HepG2 (cell line): ENCODE measurements at regions not wholly inside any gene's neighbourhood (a gene's known extent, or its start where the extent isn't known, plus 50 kb on each side); places are given as distances from the start of the nearest gene placed in this dataset.

ENCODE experiments used
- ATAC-seq: fragments of 200-7000 bp; cut with Tn5 transposase; 3 replicates; pipeline ENCODE4 v1.9.1; 2020; ENCODE audit warnings: mild to moderate bottlenecking, moderate library complexity
- BruUV-seq: library from RNA; stranded (reverse); fragments of 400-500 nt; replicated peaks from 2 replicates; lab custom pipeline; 2021; lab: Mats Ljungman, UMichigan
- CTCF ChIA-PET: fragments of 300-600 bp; formaldehyde crosslinking; extraction: SDS; loops from one replicate; lab custom pipeline; 2021; ENCODE audit warnings: low total read pairs, inconsistent platforms, low intra/inter-chr PET ratio; lab: Yijun Ruan, JAX
- POLR2A ChIA-PET: fragments of 350-600 bp; sonication (Branson Sonifier 250); formaldehyde crosslinking; loops from one replicate; lab custom pipeline; 2020; ENCODE audit warnings: antibody characterized with exemption, inconsistent platforms; lab: Yijun Ruan, JAX
- DNase-seq: peaks from one replicate; pipeline ENCODE4 v3.0.0-alpha.2; 2015; ENCODE audit warnings: low spot score
- FAIRE-seq: peaks from 3 replicates; lab custom pipeline; 2011; peaks lifted over from hg19 to GRCh38; lab: Jason Lieb, UNC
- H2AFZ ChIP-seq: one replicate; pipeline ENCODE4 v1.6.1; 2011; ENCODE audit warnings: low read length, inconsistent platforms
- H3K27ac ChIP-seq: fragments of 300-600 bp; 3 replicates; pipeline ENCODE4 v1.8.0; 2011; ENCODE audit warnings: mixed run types, mild to moderate bottlenecking, mixed read lengths, low read length, inconsistent platforms; ENCODE audit not compliant: insufficient read depth; ENCODE audit errors: extremely low read length
- H3K27me3 ChIP-seq, 2 experiments: fragments of 200-600 bp in 1 of 2; 2 replicates in 1 of 2; 3 replicates in 1 of 2; pipeline versions ENCODE4 v1.6.0 to v1.8.0; 2011; ENCODE audit warnings: low read length in 2 of 2, mild to moderate bottlenecking in 2 of 2, moderate library complexity in 2 of 2, inconsistent platforms in 1 of 2; ENCODE audit not compliant: insufficient read depth in 2 of 2, control insufficient read depth in 1 of 2
- H3K36me3 ChIP-seq, 2 experiments: fragments of 200-600 bp in 1 of 2; replicated peaks in 1 of 2; 2 replicates in 1 of 2; 3 replicates in 1 of 2; pipeline versions ENCODE4 v1.5.1 to v1.8.0; 2011; ENCODE audit warnings: low read length in 2 of 2, inconsistent platforms in 1 of 2; ENCODE audit not compliant: insufficient read depth in 2 of 2, control insufficient read depth in 1 of 2
- H3K4me1 ChIP-seq: 2 replicates; pipeline ENCODE4 v1.5.1; 2012; ENCODE audit warnings: low read length, inconsistent platforms; ENCODE audit not compliant: insufficient read depth
- H3K4me2 ChIP-seq: 2 replicates; pipeline ENCODE4 v1.6.0; 2011; ENCODE audit warnings: low read depth, low read length, inconsistent platforms
- H3K4me3 ChIP-seq, 3 experiments: fragments of 200-600 bp in 1 of 3; sonication (generic), shearing (Covaris generic) in 1 of 3; replicated peaks in 1 of 3; 2 replicates each; pipeline ENCODE4 v1.5.1; 2011 to 2016; ENCODE audit warnings: low read length in 3 of 3, inconsistent platforms in 2 of 3, low read depth in 2 of 3, mild to moderate bottlenecking in 2 of 3, control low read depth in 1 of 3, mixed read lengths in 1 of 3; ENCODE audit not compliant: insufficient read depth in 1 of 3
- H3K79me2 ChIP-seq: one replicate; pipeline ENCODE4 v1.6.1; 2011; ENCODE audit warnings: low read length, inconsistent platforms; ENCODE audit not compliant: insufficient read depth
- H3K9ac ChIP-seq: 2 replicates; pipeline ENCODE4 v1.6.0; 2011; ENCODE audit warnings: mild to moderate bottlenecking, low read depth, low read length, inconsistent platforms; ENCODE audit not compliant: insufficient read depth
- H3K9me3 ChIP-seq: 2 replicates; pipeline ENCODE4 v1.5.1; 2012; ENCODE audit warnings: mild to moderate bottlenecking, low read length
- H4K20me1 ChIP-seq: 2 replicates; pipeline ENCODE4 v1.6.0; 2011; ENCODE audit warnings: inconsistent platforms, mild to moderate bottlenecking, low read length, moderate library complexity; ENCODE audit not compliant: insufficient read depth
- ATF4 ChIP-seq, 2 experiments: fragments of 450-650 bp in 1 of 2; sonication (generic) in 1 of 2; formaldehyde crosslinking; IDR thresholded peaks; 2 replicates each; pipeline versions ENCODE4 v1.5.0 to v1.8.0; 2020 to 2022; ENCODE audit warnings: mild to moderate bottlenecking in 1 of 2, missing genetic modification reagents in 1 of 2
- CREB3 ChIP-seq: sonication (generic); formaldehyde crosslinking; IDR thresholded peaks from 2 replicates; pipeline ENCODE4 v1.5.0; 2020; ENCODE audit warnings: missing genetic modification reagents
- MYC ChIP-seq: sonication (generic); formaldehyde crosslinking; IDR thresholded peaks from 2 replicates; pipeline ENCODE4 v1.9.0; 2021; ENCODE audit warnings: missing genetic modification reagents, borderline replicate concordance
- NONO ChIP-seq, 2 experiments: fragments of 450-650 bp in 1 of 2; sonication (generic) in 1 of 2; formaldehyde crosslinking in 1 of 2; IDR thresholded peaks in 1 of 2; conservative IDR thresholded peaks in 1 of 2; 2 replicates each; pipeline versions ENCODE4 v1.6.1 to v1.8.0; 2017 to 2022; ENCODE audit warnings: mild to moderate bottlenecking in 1 of 2, missing genetic modification reagents in 1 of 2, moderate library complexity in 1 of 2
- ONECUT2 ChIP-seq: sonication (generic); formaldehyde crosslinking; IDR thresholded peaks from 2 replicates; pipeline ENCODE4 v1.4.0; 2020; ENCODE audit warnings: missing genetic modification reagents
- PAX8 ChIP-seq: sonication (generic); formaldehyde crosslinking; IDR thresholded peaks from 2 replicates; pipeline ENCODE4 v1.8.0; 2022; ENCODE audit warnings: mild to moderate bottlenecking, missing genetic modification reagents, borderline replicate concordance
- RAD21 ChIP-seq: fragments of 450-650 bp; formaldehyde crosslinking; IDR thresholded peaks from 2 replicates; pipeline ENCODE4 v1.5.0; 2020; ENCODE audit warnings: mild to moderate bottlenecking
- RXRB ChIP-seq: IDR thresholded peaks from 2 replicates; pipeline ENCODE4 v1.6.1; 2016; ENCODE audit warnings: borderline replicate concordance, missing genetic modification reagents, missing compliant biosample characterization
- TIGD3 ChIP-seq: sonication (generic); formaldehyde crosslinking; IDR thresholded peaks from 2 replicates; pipeline ENCODE4 v1.5.1; 2020; ENCODE audit warnings: mild to moderate bottlenecking, missing genetic modification reagents, borderline replicate concordance
- TMF1 ChIP-seq: sonication (generic); formaldehyde crosslinking; IDR thresholded peaks from 2 replicates; pipeline ENCODE4 v1.8.1; 2022; ENCODE audit warnings: low read depth, missing genetic modification reagents
- ZKSCAN5 ChIP-seq: sonication (generic); formaldehyde crosslinking; IDR thresholded peaks from 2 replicates; pipeline ENCODE4 v1.5.1; 2020; ENCODE audit warnings: mild to moderate bottlenecking, missing genetic modification reagents
- ZNF121 ChIP-seq: sonication (generic); formaldehyde crosslinking; IDR thresholded peaks from 2 replicates; pipeline ENCODE4 v1.5.0; 2020; ENCODE audit warnings: mild to moderate bottlenecking, missing genetic modification reagents
- ZNF180 ChIP-seq: sonication (generic); formaldehyde crosslinking; IDR thresholded peaks from 2 replicates; pipeline ENCODE4 v1.4.0; 2020; ENCODE audit warnings: low read depth, missing genetic modification reagents, borderline replicate concordance
- ZNF282 ChIP-seq: fragments of 450-650 bp; IDR thresholded peaks from 2 replicates; pipeline ENCODE4 v1.6.1; 2018; ENCODE audit not compliant: partially characterized antibody
- ZNF644 ChIP-seq: IDR thresholded peaks from 2 replicates; pipeline ENCODE4 v1.6.1; 2016; ENCODE audit warnings: low read depth
- ZNF761 ChIP-seq: sonication (generic); formaldehyde crosslinking; conservative IDR thresholded peaks from 2 replicates; pipeline ENCODE4 v1.4.0; 2020; ENCODE audit warnings: mild to moderate bottlenecking, missing genetic modification reagents
- ZNF776 ChIP-seq: sonication (generic); formaldehyde crosslinking; IDR thresholded peaks from 2 replicates; pipeline ENCODE4 v1.4.0; 2020; ENCODE audit warnings: mild to moderate bottlenecking, missing genetic modification reagents
- ZNF788 ChIP-seq: sonication (generic); formaldehyde crosslinking; IDR thresholded peaks from 2 replicates; pipeline ENCODE4 v1.5.0; 2020; ENCODE audit warnings: mild to moderate bottlenecking, missing genetic modification reagents, borderline replicate concordance
- ZNF883 ChIP-seq: sonication (generic); formaldehyde crosslinking; IDR thresholded peaks from 2 replicates; pipeline ENCODE4 v1.5.1; 2020; ENCODE audit warnings: mild to moderate bottlenecking, missing genetic modification reagents; ENCODE audit errors: not compliant biosample characterization
- WGBS: methylation state at CpG from one replicate; pipeline ENCODE4 v1.1.6; 2017; ENCODE audit warnings: low lambda C conversion rate; 5-methylcytosine and 5-hydroxymethylcytosine counted together
- in situ Hi-C: cut with HindIII; loops from 2 replicates; pipeline ENCODE4 v1.10.0; 2017; ENCODE audit warnings: low pct_unique_long_range_greater_than_20kb; ENCODE audit not compliant: extremely low pct_ligation_motif_present
- intact Hi-C: fragments of 100-400 bp; cut with micrococcal nuclease; formaldehyde crosslinking; loops from one replicate; pipeline ENCODE4 v1.10.0; 2022; ENCODE audit not compliant: unreplicated experiment
- TF ChIP-seq, protein P1 (sequence below): sonication (generic); formaldehyde crosslinking; IDR thresholded peaks from 2 replicates; pipeline ENCODE4 v1.8.1; 2022; ENCODE audit warnings: low read depth, mild to moderate bottlenecking, missing genetic modification reagents

DNA sequence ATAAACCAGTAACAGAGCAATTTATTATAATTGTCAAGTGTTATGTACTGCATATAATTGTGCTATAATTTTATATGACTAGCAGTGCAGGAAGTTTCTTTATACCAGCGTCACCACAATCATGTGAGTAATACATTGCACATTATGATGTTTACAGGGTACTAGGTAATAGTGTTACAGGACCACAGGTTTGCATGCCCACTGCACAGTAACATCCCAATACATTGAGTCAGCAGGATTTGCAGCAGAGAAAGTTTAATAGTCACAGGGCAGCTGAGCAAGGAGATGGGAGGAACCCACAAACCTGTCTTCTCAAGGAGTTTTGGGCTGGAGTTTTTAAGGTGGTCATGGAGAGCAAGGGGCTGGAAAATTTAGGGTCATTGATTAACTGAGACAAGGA is 1042.9 kb upstream of the ACVR2A start (continued):
- no peak for TF ChIP-seq ONECUT2 (CRISPR knock-in tag)
- no peak for TF ChIP-seq ZKSCAN5
- TF ChIP-seq TIGD3 (CRISPR knock-in tag) = no peak
- TF ChIP-seq ZNF776 (CRISPR knock-in tag) = no peak
- TF ChIP-seq ZNF761 = no peak
- TF ChIP-seq ZNF282 = no peak
- TF ChIP-seq ZNF883 = no peak
- TF ChIP-seq NONO (IDR thresholded peaks at IDR 0.05) = no peak
- no peak for TF ChIP-seq NONO (CRISPR knock-in tag; conservative IDR thresholded peaks at IDR 0.05)
- no peak for TF ChIP-seq ZNF121 (CRISPR knock-in tag)

GRCh38 chr2:146786396-146786795 is 1058.4 kb upstream of the ACVR2A start:
- FAIRE-seq (no peak), DNase-seq (no peak), ATAC-seq (no peak)
- CTCF ChIA-PET = no interaction called here
- H3K9ac ChIP-seq = no peak overlapping the region
- TF ChIP-seq TMF1 (CRISPR knock-in tag) (no peak), ZNF282 (no peak), ZNF180 (CRISPR knock-in tag) (no peak), ZNF644 (CRISPR knock-in tag) (no peak), ZNF788 (no peak), CREB3 (CRISPR knock-in tag) (no peak), MYC (CRISPR knock-in tag) (no peak), ATF4 (CRISPR knock-in tag; IDR thresholded peaks at IDR 0.05) (no peak), PAX8 (CRISPR knock-in tag) (no peak), RXRB (no peak), RAD21 (CRISPR knock-in tag) (no peak)
- TF ChIP-seq, protein P1, sequence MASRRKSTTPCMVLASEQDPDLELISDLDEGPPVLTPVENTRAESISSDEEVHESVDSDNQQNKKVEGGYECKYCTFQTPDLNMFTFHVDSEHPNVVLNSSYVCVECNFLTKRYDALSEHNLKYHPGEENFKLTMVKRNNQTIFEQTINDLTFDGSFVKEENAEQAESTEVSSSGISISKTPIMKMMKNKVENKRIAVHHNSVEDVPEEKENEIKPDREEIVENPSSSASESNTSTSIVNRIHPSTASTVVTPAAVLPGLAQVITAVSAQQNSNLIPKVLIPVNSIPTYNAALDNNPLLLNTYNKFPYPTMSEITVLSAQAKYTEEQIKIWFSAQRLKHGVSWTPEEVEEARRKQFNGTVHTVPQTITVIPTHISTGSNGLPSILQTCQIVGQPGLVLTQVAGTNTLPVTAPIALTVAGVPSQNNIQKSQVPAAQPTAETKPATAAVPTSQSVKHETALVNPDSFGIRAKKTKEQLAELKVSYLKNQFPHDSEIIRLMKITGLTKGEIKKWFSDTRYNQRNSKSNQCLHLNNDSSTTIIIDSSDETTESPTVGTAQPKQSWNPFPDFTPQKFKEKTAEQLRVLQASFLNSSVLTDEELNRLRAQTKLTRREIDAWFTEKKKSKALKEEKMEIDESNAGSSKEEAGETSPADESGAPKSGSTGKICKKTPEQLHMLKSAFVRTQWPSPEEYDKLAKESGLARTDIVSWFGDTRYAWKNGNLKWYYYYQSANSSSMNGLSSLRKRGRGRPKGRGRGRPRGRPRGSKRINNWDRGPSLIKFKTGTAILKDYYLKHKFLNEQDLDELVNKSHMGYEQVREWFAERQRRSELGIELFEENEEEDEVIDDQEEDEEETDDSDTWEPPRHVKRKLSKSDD = no peak
- no peak overlapping the region for H3K4me3 ChIP-seq
- H3K79me2 ChIP-seq = no peaks in the 10 kb centered on the region
- H3K27ac ChIP-seq = no peak overlapping the region
- no peak overlapping the region for H2AFZ ChIP-seq
- peaks cover 32% of the 10 kb centered on the region for H3K9me3 ChIP-seq
- H3K4me1 ChIP-seq = no peaks in the 10 kb centered on the region
- BruUV-seq = no TSS peak
- POLR2A ChIA-PET = no interaction called here
- intact Hi-C loops = loop anchor here (5.0 kb wide), 1 partner anchor 451 kb away; no protein-coding TSS in a partner anchor
- no peak overlapping the region for H3K4me2 ChIP-seq
- H3K36me3 ChIP-seq = no peaks in the 10 kb centered on the region
- in situ Hi-C loops = no loop called here
- WGBS = 3% methylated on average over 2 of the region's 2 CpGs
- H3K27me3 ChIP-seq = no peaks in the 10 kb centered on the region
- H4K20me1 ChIP-seq = no peaks in the 10 kb centered on the region
